Activated CD4-positive, alpha-beta T cell treated with anti-CD3 and anti-CD28 coated beads, Interleukin-2, amount 10 ng/mL, durations not matched to agents 7 days and 5 days (primary cell): ENCODE measurements at regions not wholly inside any gene's neighbourhood (a gene's known extent, or its start where the extent isn't known, plus 50 kb on each side); places are given as distances from the start of the nearest gene placed in this dataset.

Experiments
- CTCF ChIA-PET: fragments of 350-600 bp; sonication (Branson Sonifier 250); formaldehyde crosslinking; loops from one replicate; lab custom pipeline; 2021; ENCODE audit warnings: antibody characterized with exemption; lab: Charles Lee
- POLR2A ChIA-PET: fragments of 350-600 bp; sonication (Branson Sonifier 250); formaldehyde crosslinking; loops from one replicate; lab custom pipeline; 2021; ENCODE audit warnings: antibody characterized with exemption; lab: Charles Lee
- DNase-seq: peaks from one replicate; pipeline ENCODE4 v3.0.0-alpha.2; 2020
- H3K27ac Mint-ChIP-seq: one replicate; pipeline ENCODE4 v1.8.0; 2021; ENCODE audit warnings: mild to moderate bottlenecking, moderate library complexity, mixed read lengths
- H3K27me3 Mint-ChIP-seq: one replicate; pipeline ENCODE4 v1.8.0; 2021; ENCODE audit warnings: mixed read lengths
- H3K36me3 Mint-ChIP-seq: one replicate; pipeline ENCODE4 v1.8.0; 2021; ENCODE audit warnings: low read depth, mixed read lengths
- H3K4me1 Mint-ChIP-seq: one replicate; pipeline ENCODE4 v1.8.0; 2021; ENCODE audit warnings: mixed read lengths
- H3K4me3 Mint-ChIP-seq: one replicate; pipeline ENCODE4 v1.8.0; 2021; ENCODE audit warnings: mild to moderate bottlenecking, moderate library complexity, mixed read lengths
- H3K9me3 Mint-ChIP-seq: one replicate; pipeline ENCODE4 v1.8.0; 2021; ENCODE audit warnings: mixed read lengths

DNA sequence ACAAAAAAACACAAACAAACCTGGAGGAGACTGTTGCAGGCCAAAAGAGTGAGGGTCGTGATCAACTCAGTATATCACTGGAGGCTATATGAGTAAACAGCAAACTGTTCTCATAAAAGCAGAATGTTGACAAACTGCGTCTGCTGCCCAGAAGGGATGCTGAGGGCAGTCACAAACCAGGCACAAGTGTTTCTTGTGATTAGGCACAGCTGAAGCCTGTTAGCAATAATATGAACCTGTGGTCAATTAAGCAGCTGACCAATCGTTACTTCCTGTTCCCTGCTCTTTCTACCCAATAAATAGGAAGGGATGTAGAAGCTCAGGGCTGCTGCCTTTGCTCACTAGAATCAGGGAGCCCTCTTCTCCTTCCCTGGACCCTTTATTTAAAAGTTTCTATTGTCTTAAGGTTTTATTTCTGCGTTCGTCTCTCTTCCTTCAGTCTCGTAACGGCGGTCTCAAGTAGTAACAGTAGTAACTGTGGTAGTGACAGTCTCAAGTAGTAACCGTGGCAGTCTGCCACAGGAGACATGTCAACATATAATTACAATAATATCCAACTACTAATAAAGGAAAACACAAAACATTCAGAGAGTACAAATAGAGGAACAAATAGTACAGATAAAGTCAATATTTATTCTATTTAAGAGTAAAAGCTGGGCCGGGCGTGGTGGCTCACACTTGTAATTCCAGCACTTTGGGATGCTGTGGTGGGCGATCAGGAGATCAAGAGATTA lies 698.4 kb upstream of the CCDC54 start:
- H3K27me3 Mint-ChIP-seq = peaks cover 3% of the 10 kb centered on the region
- POLR2A ChIA-PET = no interaction called here
- no peaks in the 10 kb centered on the region for H3K4me1 Mint-ChIP-seq
- no peaks in the 10 kb centered on the region for H3K36me3 Mint-ChIP-seq
- DNase-seq = no peak
- H3K9me3 Mint-ChIP-seq = peaks cover 6% of the 10 kb centered on the region
- H3K27ac Mint-ChIP-seq = no peak overlapping the region
- CTCF ChIA-PET = no interaction called here
- no peak overlapping the region for H3K4me3 Mint-ChIP-seq

DNA sequence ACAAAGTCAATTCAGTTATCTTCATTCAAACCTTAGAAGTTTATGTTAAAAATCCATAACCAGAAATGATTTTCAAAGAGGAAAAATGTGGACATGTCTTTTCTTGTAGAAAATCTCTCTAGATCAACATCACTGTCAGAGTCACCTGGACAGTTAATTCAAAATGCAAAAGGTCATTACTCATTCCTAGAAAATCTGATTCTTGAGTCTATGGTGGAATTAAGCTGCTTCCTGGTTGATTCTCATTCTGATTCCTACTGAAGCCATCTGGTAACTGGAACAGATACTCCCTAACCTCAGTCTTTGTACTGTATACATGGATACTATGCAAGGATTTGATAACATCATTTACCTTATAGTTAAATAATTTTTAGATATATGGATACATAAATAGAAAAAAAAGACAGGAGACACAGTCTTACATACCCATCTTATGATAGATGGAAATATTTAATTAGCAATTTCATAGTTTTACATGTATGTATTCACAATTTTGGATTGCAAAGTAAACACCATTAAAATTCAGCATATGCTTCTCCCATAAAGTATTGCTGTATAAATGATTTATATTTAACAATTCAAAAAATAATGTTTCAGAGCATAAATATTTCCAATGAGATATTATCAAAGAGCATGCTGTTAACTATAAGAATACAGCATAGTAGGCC lies 693.2 kb upstream of the CCDC54 start:
- H3K36me3 Mint-ChIP-seq = no peaks in the 10 kb centered on the region
- H3K4me3 Mint-ChIP-seq = no peak overlapping the region
- ChIA-PET POLR2A (no interaction called here), CTCF (no interaction called here)
- no peak overlapping the region for H3K27ac Mint-ChIP-seq
- peaks cover 2% of the 10 kb centered on the region for H3K9me3 Mint-ChIP-seq
- no peak for DNase-seq
- peaks cover 4% of the 10 kb centered on the region for H3K27me3 Mint-ChIP-seq
- no peaks in the 10 kb centered on the region for H3K4me1 Mint-ChIP-seq

DNA sequence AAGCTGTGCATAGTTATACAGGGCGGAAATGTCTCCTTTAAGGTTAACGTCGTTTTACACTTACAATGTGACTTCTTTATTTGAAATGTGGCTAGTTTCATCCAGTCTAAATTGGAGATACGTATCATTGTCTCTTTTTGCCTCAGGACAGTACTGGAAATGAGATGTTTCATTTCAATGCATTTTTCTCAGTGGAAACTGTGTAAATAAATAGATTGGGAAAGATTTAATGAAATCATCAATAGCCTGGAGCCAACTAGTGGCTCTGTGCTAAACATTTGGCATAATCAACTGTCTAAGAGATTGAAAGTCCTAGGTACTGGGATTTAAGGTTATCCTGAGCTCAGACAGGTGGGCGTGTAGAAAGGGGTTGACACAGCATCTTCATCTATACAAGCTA lies 691.5 kb upstream of the CCDC54 start:
- H3K9me3 Mint-ChIP-seq = no peaks in the 10 kb centered on the region
- H3K36me3 Mint-ChIP-seq = no peaks in the 10 kb centered on the region
- H3K27ac Mint-ChIP-seq = no peak overlapping the region
- ChIA-PET POLR2A (no interaction called here), CTCF (no interaction called here)
- H3K4me3 Mint-ChIP-seq = no peak overlapping the region
- peaks cover 2% of the 10 kb centered on the region for H3K27me3 Mint-ChIP-seq
- no peak for DNase-seq
- no peaks in the 10 kb centered on the region for H3K4me1 Mint-ChIP-seq

DNA sequence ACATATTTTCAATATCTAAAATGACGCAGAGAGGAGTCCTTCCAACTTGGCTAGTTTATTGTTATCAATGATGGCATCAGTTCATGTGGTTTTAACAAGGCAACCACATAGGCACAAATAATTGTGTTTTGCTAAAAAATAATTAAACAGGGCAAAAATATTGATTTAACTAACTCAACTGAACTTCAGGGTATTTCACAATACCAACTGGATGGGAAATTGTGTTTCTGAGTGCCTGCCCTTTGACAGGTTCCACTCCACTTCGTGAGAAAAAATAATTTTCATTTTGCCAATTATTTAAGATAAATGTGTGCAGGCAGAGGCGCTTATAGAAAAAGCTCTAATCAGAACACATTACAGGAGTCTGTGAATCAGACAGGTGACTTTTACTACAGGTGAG lies 689.3 kb upstream of the CCDC54 start:
- peaks cover 2% of the 10 kb centered on the region for H3K27me3 Mint-ChIP-seq
- no peaks in the 10 kb centered on the region for H3K9me3 Mint-ChIP-seq
- no peaks in the 10 kb centered on the region for H3K36me3 Mint-ChIP-seq
- H3K27ac Mint-ChIP-seq = no peak overlapping the region
- POLR2A ChIA-PET = no interaction called here
- CTCF ChIA-PET = no interaction called here
- DNase-seq = no peak
- H3K4me3 Mint-ChIP-seq = no peak overlapping the region
- H3K4me1 Mint-ChIP-seq = no peaks in the 10 kb centered on the region

DNA sequence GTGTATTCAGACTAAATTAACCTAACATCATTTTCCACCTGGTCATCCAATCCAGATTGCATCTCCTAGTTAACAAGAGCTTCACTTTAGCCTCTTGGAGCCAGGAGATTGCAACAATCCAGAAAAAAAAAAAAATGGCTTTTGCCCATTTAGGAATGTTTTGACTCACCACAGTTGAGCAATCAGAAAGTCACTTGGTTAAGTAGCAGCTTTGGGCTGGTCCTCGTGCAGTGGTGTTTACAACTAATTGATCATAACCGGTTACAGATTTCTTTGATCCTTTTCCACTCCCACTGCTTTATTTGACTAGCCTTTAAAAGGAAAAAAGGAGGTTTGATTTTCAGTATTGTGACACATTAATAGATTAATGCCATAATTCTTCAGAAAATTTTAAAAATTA lies 688.8 kb upstream of the CCDC54 start:
- H3K9me3 Mint-ChIP-seq = no peaks in the 10 kb centered on the region
- POLR2A ChIA-PET = no interaction called here
- H3K4me3 Mint-ChIP-seq = no peak overlapping the region
- peaks cover 2% of the 10 kb centered on the region for H3K27me3 Mint-ChIP-seq
- DNase-seq = no peak
- CTCF ChIA-PET = no interaction called here
- no peak overlapping the region for H3K27ac Mint-ChIP-seq
- H3K36me3 Mint-ChIP-seq = no peaks in the 10 kb centered on the region
- H3K4me1 Mint-ChIP-seq = no peaks in the 10 kb centered on the region

DNA sequence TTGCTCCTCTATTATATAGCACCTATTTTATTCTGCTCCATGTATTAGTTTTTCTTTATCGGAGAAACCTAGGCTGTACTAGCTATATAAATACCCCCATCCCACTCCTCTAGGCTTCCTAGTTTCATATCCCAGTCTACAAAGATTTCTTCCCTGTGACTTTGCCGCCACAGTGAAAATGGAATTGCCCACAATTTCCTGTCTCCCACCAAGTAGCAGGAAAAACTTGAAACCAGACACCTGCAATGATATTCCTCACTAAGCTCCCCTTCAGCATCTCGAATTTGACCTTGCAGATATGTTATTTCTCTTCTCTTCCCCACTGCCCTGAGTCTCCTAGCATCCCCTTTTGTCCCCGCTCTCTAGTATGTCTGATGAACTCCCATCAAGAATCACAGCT lies 685.8 kb upstream of the CCDC54 start:
- POLR2A ChIA-PET = no interaction called here
- no peak overlapping the region for H3K27ac Mint-ChIP-seq
- CTCF ChIA-PET = no interaction called here
- H3K4me3 Mint-ChIP-seq = no peak overlapping the region
- no peaks in the 10 kb centered on the region for H3K4me1 Mint-ChIP-seq
- H3K36me3 Mint-ChIP-seq = no peaks in the 10 kb centered on the region
- H3K27me3 Mint-ChIP-seq = peaks cover 2% of the 10 kb centered on the region
- H3K9me3 Mint-ChIP-seq = no peaks in the 10 kb centered on the region
- DNase-seq = no peak

DNA sequence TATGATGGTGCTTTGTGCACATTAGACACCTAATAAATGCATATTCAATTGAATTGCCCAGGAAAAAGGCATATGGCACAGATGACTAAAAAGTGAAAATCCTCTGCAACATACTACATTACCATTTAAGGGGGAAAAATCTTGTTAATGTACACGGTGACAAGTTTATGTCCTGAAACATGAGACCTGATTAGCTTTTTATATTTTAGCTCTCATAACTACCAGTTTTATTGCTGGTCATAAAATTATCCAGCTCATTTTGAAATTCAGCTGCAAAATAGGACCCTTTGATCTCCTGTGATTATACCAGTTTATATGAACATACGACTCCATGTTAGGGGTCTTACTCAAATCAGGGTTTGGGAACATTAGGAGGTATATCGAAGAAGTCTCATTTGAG lies 684.6 kb upstream of the CCDC54 start:
- CTCF ChIA-PET = no interaction called here
- Mint-ChIP-seq H3K9me3 (no peaks in the 10 kb centered on the region), H3K4me1 (no peaks in the 10 kb centered on the region), H3K36me3 (no peaks in the 10 kb centered on the region), H3K27ac (no peak overlapping the region), H3K4me3 (no peak overlapping the region), H3K27me3 (no peaks in the 10 kb centered on the region)
- POLR2A ChIA-PET = no interaction called here
- DNase-seq = no peak

DNA sequence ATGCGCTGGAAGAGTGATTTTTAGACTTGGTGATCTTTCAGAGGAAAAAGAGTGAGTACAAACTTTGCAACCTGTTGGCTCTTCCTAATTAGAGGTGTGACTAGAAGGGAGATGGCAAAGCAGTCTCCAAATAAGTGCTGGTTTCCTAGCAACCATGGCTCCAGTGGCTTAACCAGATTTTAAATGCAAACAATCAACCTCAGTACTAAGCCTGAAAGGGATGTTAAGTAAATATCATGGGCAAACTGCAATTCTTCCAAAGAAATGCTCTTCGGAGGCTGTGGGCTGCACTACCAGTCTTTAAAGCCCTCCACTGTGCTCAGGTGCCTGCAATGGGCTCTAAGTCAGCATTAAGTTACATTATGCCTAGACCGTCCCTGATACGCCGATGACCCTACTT lies 678.1 kb upstream of the CCDC54 start:
- Mint-ChIP-seq H3K27ac (no peak overlapping the region), H3K36me3 (no peaks in the 10 kb centered on the region), H3K9me3 (no peaks in the 10 kb centered on the region), H3K4me1 (no peaks in the 10 kb centered on the region), H3K4me3 (no peak overlapping the region), H3K27me3 (no peaks in the 10 kb centered on the region)
- no peak for DNase-seq
- ChIA-PET CTCF (no interaction called here), POLR2A (no interaction called here)

DNA sequence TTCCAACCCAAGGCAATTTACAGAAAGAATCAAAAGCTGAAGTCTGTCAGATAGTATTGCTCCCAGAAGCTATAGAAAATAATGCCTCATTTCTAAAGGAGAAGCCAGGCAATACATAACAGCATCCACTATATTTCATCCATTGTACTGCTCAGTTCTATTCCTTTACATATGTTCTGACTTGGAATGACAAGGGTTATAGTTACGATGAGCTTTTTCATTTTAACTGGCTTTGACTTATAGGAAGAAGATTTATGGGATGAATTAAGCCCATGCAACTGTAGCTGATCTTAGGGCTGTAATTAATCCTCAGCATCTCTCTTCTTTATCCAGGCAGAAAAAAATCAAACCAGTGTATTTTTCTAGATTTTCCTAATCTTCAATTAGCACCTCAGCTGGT lies 676.3 kb upstream of the CCDC54 start:
- H3K27ac Mint-ChIP-seq = no peak overlapping the region
- no peak overlapping the region for H3K4me3 Mint-ChIP-seq
- H3K4me1 Mint-ChIP-seq = no peaks in the 10 kb centered on the region
- H3K27me3 Mint-ChIP-seq = no peaks in the 10 kb centered on the region
- no peak for DNase-seq
- no peaks in the 10 kb centered on the region for H3K9me3 Mint-ChIP-seq
- ChIA-PET CTCF (no interaction called here), POLR2A (no interaction called here)
- no peaks in the 10 kb centered on the region for H3K36me3 Mint-ChIP-seq

DNA sequence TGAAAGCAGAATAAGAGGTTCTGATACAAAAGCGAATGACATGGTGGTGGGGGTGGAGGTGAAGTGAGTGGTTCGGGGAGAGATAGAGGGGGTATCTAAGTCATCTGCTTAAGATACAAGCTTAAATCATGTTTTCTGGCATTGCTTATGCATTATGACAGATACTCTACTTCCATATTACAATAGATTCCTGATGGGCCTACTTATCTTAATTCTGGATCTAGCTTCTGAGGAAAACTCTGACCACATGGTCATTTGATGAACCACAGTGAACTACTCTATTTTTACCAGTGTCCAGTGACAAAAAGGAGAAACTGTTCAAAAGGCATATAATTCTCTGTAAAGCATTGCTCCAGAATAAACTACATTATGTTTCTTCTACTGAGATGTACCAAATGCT lies 673.7 kb upstream of the CCDC54 start:
- no peak for DNase-seq
- Mint-ChIP-seq H3K27ac (no peak overlapping the region), H3K9me3 (no peaks in the 10 kb centered on the region), H3K36me3 (no peaks in the 10 kb centered on the region), H3K27me3 (no peaks in the 10 kb centered on the region), H3K4me1 (no peaks in the 10 kb centered on the region), H3K4me3 (no peak overlapping the region)
- POLR2A ChIA-PET = no interaction called here
- CTCF ChIA-PET = no interaction called here

DNA sequence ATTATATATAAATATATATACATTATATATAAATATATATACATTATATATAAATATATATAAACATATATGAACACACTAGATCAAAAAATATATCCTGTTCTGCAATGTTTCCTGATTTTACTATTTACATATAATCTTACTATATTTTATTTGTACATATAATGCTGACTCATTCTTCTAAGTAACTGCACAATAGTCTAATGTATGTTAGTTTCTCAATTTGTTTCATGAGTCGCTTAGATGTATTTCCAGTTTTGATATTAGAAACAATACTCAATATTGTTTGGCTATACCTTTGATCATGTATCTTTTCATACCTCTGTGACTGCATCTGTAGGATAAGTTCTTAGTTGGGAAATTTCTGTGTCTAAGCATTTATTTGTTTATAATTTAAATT lies 669.9 kb upstream of the CCDC54 start:
- POLR2A ChIA-PET = no interaction called here
- CTCF ChIA-PET = no interaction called here
- Mint-ChIP-seq H3K9me3 (no peaks in the 10 kb centered on the region), H3K4me1 (no peaks in the 10 kb centered on the region), H3K36me3 (no peaks in the 10 kb centered on the region), H3K27me3 (no peaks in the 10 kb centered on the region), H3K27ac (no peak overlapping the region), H3K4me3 (no peak overlapping the region)
- no peak for DNase-seq

DNA sequence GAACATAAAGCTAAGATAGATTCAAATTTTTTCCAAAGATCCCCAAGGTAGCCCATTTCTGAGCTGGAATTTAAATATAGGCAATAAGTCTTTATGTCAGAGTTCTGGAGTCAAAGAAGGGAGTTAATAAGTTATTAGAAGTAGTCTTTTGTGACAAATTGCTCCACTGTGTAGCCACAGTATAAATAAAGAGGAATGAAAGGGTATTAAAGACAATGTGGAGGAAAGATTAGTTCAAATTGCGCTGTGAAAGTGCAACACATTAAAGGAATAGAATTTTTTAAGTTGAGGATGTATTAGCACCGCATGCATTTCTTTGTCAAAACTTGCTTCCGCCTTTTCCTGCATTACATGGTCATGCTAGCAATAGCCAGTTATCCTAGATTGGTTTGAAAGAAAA lies 666.6 kb upstream of the CCDC54 start:
- Mint-ChIP-seq H3K4me1 (no peaks in the 10 kb centered on the region), H3K27ac (no peak overlapping the region), H3K27me3 (peaks cover 2% of the 10 kb centered on the region), H3K4me3 (no peak overlapping the region), H3K9me3 (no peaks in the 10 kb centered on the region), H3K36me3 (no peaks in the 10 kb centered on the region)
- POLR2A ChIA-PET = no interaction called here
- CTCF ChIA-PET = no interaction called here
- no peak for DNase-seq

DNA sequence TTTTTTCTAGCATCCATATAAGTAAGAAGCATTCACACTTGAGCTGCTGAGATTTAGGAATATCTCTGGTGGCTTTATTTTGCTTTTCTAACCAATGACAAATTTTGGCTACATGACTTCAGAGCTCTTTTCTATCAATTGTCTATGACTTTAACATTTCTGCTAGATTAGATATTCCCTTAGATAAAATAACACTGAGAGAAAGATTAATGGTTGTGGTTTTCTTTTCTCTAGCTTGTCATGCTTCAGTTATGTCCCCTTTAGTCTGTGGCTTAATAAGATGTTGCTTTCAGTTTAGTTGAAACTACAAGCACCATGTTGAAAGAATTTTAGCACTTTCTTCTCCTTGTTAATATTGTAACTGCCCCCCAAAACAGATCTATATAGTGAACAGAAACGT lies 665.6 kb upstream of the CCDC54 start:
- Mint-ChIP-seq H3K4me3 (no peak overlapping the region), H3K27ac (no peak overlapping the region), H3K36me3 (no peaks in the 10 kb centered on the region), H3K9me3 (no peaks in the 10 kb centered on the region), H3K4me1 (no peaks in the 10 kb centered on the region), H3K27me3 (peaks cover 2% of the 10 kb centered on the region)
- DNase-seq = no peak
- ChIA-PET POLR2A (no interaction called here), CTCF (no interaction called here)

DNA sequence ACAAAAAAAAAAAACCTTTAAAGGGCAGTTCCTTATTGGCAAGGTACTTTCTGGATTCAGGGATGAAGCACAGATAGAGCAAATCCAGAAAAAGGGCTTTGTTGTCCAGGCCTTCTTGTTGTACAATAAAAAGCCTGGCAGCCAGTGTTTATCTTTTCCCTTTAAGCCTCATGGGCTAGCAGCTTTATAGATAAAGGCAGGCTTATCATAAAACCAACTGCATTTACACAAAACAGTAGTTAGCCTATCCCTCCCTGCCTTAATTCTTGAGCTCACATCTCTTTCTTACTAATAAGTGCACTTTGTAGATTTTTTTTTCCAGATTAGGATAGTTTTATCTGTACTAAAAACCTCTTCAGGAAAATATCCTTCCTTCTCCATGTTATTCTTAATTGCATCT lies 662.8 kb upstream of the CCDC54 start:
- peaks cover 3% of the 10 kb centered on the region for H3K27me3 Mint-ChIP-seq
- DNase-seq = no peak
- CTCF ChIA-PET = no interaction called here
- no peaks in the 10 kb centered on the region for H3K4me1 Mint-ChIP-seq
- no peak overlapping the region for H3K4me3 Mint-ChIP-seq
- H3K9me3 Mint-ChIP-seq = no peaks in the 10 kb centered on the region
- H3K36me3 Mint-ChIP-seq = no peaks in the 10 kb centered on the region
- H3K27ac Mint-ChIP-seq = no peak overlapping the region
- POLR2A ChIA-PET = no interaction called here
